Stimulated activated CD8-positive, alpha-beta memory T cell treated with anti-CD3 and anti-CD28 coated beads, Interleukin-7, amount 100 ng/mL, for 48 hours (primary cell): ENCODE measurements at regions not wholly inside any gene's neighbourhood (a gene's known extent, or its start where the extent isn't known, plus 50 kb on each side); places are given as distances from the start of the nearest gene placed in this dataset.

Experiments used
- DNase-seq, 2 donors: peaks; one replicate each; pipeline ENCODE4 v3.0.0-alpha.2; 2020; ENCODE audit warnings: low read depth in 1 of 2; ENCODE audit errors: extremely low read depth in 1 of 2

- DNase-seq: no peak
Observed at GRCh38 chr10:89153971-89154370, 53.1 kb downstream of the CH25H start.

GRCh38 chr10:89153116-89153515 is 54.0 kb downstream of the CH25H start:
- DNase-seq: no peak

DNA sequence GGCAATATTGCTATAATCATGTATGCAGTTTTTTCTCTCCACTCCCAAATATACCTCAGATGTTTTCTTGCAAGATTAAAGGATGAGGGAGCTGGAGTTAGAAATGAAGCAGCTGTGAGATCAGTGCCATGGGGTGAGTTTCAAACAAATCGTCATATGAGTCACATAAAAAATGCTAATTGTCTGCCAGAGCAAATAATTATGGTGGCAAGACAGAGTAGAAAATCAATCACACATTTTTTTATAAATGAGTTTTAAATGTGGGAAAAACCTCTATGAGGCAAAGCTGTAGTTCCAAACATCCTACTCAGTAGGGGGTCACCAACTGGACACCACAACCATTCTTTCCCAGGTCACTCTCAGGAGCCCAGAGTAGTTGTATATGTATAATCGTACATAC is 55.3 kb downstream of the CH25H start:
- DNase-seq: no peak

DNA sequence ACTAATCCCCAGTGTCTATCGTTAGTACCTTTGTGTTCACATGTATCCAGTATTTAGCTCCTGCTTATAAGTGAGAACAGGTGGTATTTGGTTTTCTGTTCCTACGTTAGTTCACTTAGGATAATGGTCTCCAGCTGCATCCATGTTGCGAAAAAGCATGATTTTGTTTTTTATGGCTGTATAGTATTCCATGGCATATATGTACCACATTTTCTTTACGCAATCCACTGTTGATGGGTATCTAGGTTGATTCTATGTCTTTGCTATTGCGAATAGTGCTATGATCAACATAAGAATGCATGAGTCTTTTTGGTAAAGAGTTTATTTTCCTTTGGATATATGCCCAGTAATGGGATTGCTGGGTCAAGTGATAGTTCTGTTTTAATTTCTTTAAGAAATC is 59.1 kb downstream of the CH25H start:
- DNase-seq: no peak

DNA sequence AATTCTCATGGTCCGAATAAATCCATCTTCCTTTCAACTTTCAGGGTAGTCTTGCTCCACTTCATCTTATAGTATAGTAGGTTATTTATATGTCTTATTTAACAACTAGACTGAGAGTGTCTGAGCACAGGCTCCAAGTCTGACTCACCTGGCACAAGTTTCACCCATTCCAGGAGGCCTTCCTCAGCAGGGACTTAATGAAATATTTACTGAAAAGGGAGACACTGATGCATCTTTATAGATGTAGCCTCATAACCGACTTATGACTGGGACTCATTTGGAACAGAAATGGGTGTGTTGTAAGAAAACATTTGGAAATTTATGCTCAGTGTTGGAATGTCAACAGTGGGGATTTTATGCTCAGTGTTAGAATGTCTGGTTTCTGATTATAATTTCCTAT is 59.9 kb downstream of the CH25H start:
- no peak for DNase-seq

- DNase-seq: no peak
Observed at GRCh38 chr10:89144836-89145235, 62.3 kb downstream of the CH25H start.

DNA sequence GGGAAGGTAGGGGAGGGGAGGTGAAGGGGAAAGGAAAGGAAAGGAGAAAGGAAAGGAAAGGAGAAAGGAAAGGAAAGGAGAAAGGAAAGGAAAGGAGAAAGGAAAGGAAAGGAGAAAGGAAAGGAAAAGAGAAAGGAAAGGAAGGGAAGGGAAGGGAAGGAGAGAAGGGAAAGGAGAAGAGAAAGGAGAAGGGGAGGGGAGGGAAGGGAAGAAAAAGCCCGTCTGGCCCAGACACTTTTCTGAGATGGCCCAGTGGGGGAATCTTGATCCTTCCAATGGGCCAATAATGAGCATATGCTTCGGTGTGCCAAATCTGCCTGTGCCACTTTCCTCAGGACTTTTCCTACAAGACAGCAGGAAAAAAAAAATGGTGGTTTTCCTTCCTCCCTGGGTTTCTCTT is 64.5 kb downstream of the CH25H start:
- no peak for DNase-seq

- no peak for DNase-seq
Observed at GRCh38 chr10:89138755-89139490, 68.2 kb downstream of the CH25H start.

GRCh38 chr10:89134963-89135362 is 72.2 kb downstream of the CH25H start:
- DNase-seq: no peak

- DNase-seq: no peak
Observed at GRCh38 chr10:89129911-89130310, 77.2 kb downstream of the CH25H start.

DNA sequence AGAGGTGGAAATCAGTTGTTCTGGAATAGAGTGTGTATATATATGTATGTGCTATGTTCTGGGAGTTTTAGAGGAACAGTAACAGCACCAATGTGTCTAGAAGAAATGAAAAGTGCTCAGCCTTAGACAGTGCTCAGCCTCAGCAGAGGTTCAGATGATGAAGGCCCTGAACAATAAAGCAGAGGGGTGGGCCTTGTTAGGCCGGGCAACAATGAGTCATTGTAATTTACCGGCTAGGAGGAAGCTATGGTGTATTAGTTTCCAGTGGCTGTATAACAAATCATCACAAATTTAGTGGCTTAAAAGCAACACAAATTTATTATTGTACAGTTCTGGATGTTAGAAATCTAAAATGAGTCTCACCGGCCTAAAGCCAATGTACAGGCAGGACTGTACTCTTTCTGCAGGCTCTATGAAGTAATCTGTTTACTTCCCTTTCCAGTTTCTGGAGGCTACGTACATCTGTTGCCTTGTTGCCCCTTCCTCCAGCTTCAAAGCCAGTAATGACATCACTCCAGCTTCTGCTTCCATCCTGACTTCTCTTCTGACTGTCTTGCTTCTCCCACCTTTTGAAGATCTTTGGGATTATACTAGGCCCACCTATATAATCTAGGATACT is 84.6 kb downstream of the CH25H start:
- DNase-seq: no peak

DNA sequence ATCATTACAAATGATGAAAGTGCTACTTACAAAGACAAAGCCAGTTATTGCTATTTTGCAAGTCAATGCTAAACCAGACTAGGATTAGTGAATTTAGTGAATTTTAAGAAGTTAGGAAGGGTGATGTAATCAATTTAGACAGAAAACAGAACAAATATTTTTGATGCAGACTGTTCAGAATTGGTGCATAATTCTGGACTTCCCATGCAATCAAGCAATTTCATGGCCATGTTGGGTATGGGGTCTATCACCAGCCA is 85.4 kb downstream of the CH25H start:
- no peak for DNase-seq

DNA sequence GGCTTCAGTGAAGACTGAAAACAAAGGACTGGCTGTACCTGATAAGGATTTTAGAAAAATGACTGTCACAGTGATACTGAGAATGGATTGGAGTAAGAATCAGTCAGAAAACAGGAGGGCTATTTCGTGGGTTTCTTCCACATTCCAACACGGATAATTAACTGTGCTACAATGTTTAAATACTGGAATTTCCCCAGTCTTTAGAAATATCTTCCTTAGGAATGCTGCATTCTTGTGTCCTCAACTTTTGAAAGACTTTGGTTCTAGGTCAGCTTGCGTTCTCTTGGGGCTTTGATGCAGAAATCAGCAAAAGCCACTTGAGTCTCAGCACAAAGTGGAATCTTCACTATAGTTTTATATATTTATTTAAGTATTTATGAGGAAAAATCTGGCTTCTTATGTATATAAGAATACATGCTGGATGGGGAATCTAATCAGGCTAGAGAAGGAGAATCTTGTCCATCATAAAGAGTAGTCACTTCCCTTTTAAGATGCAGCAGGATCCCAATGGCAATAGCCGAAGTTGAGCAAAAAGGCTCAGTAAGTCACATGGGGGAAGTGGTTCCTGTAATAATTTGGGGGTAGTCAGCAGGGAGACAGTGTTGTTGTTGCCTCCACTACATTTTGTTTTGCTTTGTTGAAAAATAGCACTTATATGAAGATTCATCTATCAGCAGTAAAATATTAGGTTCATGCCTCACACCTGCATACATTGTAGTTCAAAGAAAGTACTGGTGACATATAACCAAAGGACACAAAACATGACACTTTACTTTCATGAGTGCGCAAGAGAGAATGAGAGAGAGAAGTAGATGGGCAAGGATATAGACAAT is 86.0 kb downstream of the CH25H start:
- DNase-seq: no peak

GRCh38 chr10:89119651-89120050 is 87.5 kb downstream of the CH25H start:
- no peak for DNase-seq

- no peak for DNase-seq
Observed at GRCh38 chr10:89118091-89118490, 89.0 kb downstream of the CH25H start.

DNA sequence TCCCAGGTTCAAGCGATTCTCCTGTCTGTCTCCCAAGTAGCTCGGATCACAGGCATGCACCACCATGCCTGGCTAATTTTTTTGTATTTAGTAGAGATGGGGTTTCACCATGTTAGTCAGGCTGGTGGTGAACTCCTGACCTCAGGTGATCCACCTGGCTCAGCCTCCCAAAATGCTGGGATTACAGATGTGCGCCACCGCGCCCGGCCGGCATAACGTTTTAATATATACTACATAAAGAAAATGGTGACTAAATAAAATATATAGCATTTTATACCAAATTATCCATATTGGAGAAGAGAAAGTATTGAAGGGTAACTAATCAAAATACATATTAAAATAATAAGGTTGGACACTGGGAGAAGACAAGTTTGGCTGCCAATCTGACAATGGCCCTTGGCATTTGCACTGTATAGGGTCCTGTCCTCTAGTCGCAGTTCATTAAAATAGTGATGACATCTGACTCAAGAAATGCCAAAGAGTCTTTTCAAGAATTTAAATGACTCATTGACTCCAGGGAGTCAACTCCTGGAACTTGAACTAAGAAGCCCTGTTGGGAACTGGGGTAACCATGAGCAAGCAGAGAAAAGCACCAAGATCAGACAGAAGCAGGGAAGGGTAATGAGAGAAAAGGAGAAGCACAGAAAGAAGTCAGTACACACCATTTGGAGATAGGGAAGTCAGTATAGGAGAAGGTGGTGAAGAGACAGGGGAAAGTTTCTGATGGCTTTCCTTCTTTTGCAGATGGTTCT is 91.1 kb downstream of the CH25H start:
- no peak for DNase-seq

- no peak for DNase-seq
Observed at GRCh38 chr10:89114846-89115625, 92.1 kb downstream of the CH25H start.

DNA sequence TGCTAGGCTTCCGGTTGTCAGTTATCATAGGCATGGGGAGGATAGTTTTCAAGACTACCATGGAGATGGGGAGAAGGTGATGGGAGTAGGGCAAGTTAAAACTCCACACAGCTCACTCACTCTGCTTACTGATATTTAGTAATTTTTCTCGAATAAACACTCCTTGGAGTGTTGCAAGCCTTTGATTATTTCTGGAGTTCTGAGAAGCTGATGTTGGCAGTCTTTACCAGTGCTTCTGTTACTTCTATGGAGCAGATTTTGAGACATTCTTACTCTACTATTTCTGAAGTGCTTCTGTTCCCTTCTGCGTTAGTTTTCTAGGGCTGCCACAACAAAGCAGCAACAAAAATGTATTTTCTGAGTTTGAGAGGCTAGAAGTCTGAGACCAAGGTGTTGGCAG is 104.4 kb downstream of the CH25H start:
- DNase-seq: no peak

DNA sequence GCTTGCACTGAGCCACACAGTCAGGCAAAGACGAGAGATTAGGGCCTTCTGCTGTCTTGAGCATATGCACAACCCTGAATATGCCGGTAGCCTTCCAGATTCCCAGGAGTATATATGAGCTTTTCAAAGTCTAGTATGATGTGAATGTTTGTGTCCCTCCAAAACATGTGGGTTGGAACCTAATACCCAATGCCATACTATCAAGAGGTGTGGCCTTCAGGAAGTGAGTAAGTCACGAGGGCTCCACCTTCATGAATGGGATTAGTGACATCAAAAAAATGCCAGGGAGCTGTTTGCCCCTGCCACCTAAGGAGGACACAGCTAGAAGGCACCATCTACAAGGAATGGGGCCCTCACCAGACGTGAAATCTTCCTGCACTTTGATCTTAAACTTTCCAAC is 105.2 kb downstream of the CH25H start:
- DNase-seq: no peak

DNA sequence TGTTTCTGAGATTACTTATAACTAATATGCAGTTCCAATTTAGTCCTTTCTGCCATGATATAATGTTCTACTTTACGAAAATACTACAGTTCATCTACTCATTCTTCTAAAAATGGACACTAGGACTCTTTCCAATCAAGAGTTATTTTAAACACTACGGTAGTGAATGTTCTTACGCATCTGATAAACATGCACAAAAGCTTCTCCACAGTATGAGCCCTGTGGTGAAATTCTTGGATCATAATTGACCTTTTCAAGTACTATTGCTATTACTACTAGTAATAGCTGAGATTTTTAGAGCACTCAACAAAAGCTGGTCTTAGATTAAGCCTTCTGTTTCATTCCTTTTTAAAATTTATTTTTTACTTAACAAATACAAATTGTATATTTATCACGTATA is 106.4 kb downstream of the CH25H start:
- DNase-seq: no peak

DNA sequence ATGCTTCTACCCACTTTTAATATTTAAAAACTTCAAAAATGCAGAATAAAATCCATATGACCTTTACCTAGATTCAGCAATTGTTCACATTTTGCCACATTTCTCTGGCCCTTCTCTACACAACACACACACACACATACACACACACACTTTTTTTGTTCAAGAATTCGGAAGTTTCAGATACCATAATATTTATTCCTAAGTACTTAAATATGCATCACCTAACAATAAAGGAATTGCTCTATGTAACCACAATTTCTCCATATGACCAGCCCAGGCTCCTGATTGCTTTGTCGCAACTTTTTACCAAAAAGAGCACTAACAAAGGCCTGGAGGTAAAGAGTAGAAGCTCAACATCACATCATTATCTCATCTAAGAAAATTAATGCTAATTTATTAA is 106.6 kb downstream of the FAS start:
- DNase-seq: no peak
